ENCODE measurements at regions not wholly inside any gene's neighbourhood (a gene's known extent, or its start where the extent isn't known, plus 50 kb on each side); places are given as distances from the start of the nearest gene placed in this dataset.

GRCh38 chr10:31693491-31693890 is 235.1 kb downstream of the ARHGAP12 start:
- TF ChIP-seq CTCF (IDR thresholded peaks at IDR 0.05), result no peak
- TF ChIP-seq POLR2A (IDR thresholded peaks at IDR 0.05), result no peak
- TF ChIP-seq POLR2AphosphoS5 (IDR thresholded peaks at IDR 0.05), result no peak

Measured in gastroesophageal sphincter (tissue), 3 donors.